ENCODE measurements at regions not wholly inside any gene's neighbourhood (a gene's known extent, or its start where the extent isn't known, plus 50 kb on each side); places are given as distances from the start of the nearest gene placed in this dataset.

GRCh38 chr15:93517176-93517575, 428.2 kb upstream of the RGMA start:
- 95% methylated on average over 3 of the region's 3 CpGs; no CpG with 5 or more reads in 1 of the 2 experiments for WGBS, 2 experiments (ENCODE audit: extremely low coverage in 1 of 2, insufficient coverage in 1 of 2, insufficient read length in 1 of 2, insufficient replicate concordance in 2 of 2, low coverage in 1 of 2, low lambda C conversion rate in 2 of 2, missing lambda C conversion rate in 1 of 2)
- ChIA-PET POLR2A (ENCODE audit: partially characterized antibody) (no interaction called here), CTCF (ENCODE audit: partially characterized antibody) (interaction anchor here (1.5 kb wide), 1 partner anchor 430 kb away, joined by 5 read pairs; no protein-coding TSS in a partner anchor)
- DNase-seq (ENCODE audit: low read depth in 1 of 2, low spot score in 2 of 2) (no peak), FAIRE-seq (no peak)
- Histone ChIP-seq H3K9ac (replicated peaks in 1 of 4; ENCODE audit: extremely low read depth in 1 of 4, low read depth in 3 of 4, low read length in 3 of 4) (no peak overlapping the region), H3K27ac (ENCODE audit: low read depth, low read length) (no peak overlapping the region), H3K4me1 (replicated peaks in 1 of 4; ENCODE audit: control insufficient read depth in 3 of 4, insufficient read depth in 4 of 4, low read length in 3 of 4) (no peaks in the 10 kb centered on the region), H2BK12ac (ENCODE audit: low read depth, low read length) (no peak overlapping the region), H2AK5ac (ENCODE audit: low read depth, low read length) (no peak overlapping the region), H2BK20ac (ENCODE audit: low read length) (no peak overlapping the region), H2AFZ (ENCODE audit: low read length) (no peak overlapping the region), H3K36me3 (ENCODE audit: control insufficient read depth in 2 of 4, insufficient read depth in 4 of 4, low read length in 3 of 4) (no peaks in the 10 kb centered on the region), H3K23me2 (ENCODE audit: low read depth, low read length) (no peaks in the 10 kb centered on the region), H2BK120ac (replicated peaks; ENCODE audit: low read depth, low read length) (no peak overlapping the region), H2BK15ac (ENCODE audit: low read length) (no peak overlapping the region), H4K8ac (ENCODE audit: extremely low read depth, insufficient read depth, low read length) (no peak overlapping the region), H3K56ac (replicated peaks; ENCODE audit: insufficient read length, low read depth, low read length) (no peak overlapping the region), H3K27me3 (replicated peaks in 1 of 4; ENCODE audit: control insufficient read depth in 3 of 4, extremely low read depth in 1 of 4, insufficient read depth in 3 of 4, low read length in 3 of 4) (no peaks in the 10 kb centered on the region), H3K9me3 (ENCODE audit: insufficient read depth in 2 of 2, low read depth in 1 of 2, low read length in 1 of 2) (no peaks in the 10 kb centered on the region), H4K5ac (ENCODE audit: insufficient read length, low read depth, low read length) (no peak overlapping the region), H3K4me3 (ENCODE audit: extremely low read depth in 1 of 4, insufficient read depth in 2 of 4, low read depth in 3 of 4, low read length in 4 of 4) (no peak overlapping the region), H3K4ac (replicated peaks; ENCODE audit: insufficient read length, low read depth, low read length) (no peak overlapping the region), H3K18ac (ENCODE audit: extremely low read depth, low read length) (no peak overlapping the region), H3K14ac (ENCODE audit: insufficient read length) (no peak overlapping the region), H3K4me2 (ENCODE audit: insufficient read depth in 1 of 2, low read depth in 2 of 2, low read length in 2 of 2) (no peak overlapping the region), H3K23ac (ENCODE audit: insufficient read length) (no peak overlapping the region), H3K79me1 (ENCODE audit: low read depth, low read length) (no peaks in the 10 kb centered on the region), H4K20me1 (replicated peaks in 1 of 2; ENCODE audit: control insufficient read depth in 1 of 2, insufficient read depth in 2 of 2, low read length in 2 of 2) (no peaks in the 10 kb centered on the region), H2BK5ac (ENCODE audit: low read depth, low read length) (no peak overlapping the region), H4K91ac (replicated peaks; ENCODE audit: insufficient read length, low read length) (no peak overlapping the region), H3K79me2 (ENCODE audit: control insufficient read depth in 1 of 2, insufficient read depth in 2 of 2, low read length in 2 of 2) (no peaks in the 10 kb centered on the region)
- TF ChIP-seq JUN (IDR thresholded peaks at IDR 0.05; ENCODE audit: low read depth, low read length) (no peak), SRF (IDR thresholded peaks at IDR 0.05; ENCODE audit: low read depth, low read length) (no peak), SIN3A (conservative IDR thresholded peaks at IDR 0.05 in 1 of 2, IDR thresholded peaks at IDR 0.05 in 1 of 2; ENCODE audit: low read depth in 1 of 2, low read length in 2 of 2) (no peak), EP300 (IDR thresholded peaks at IDR 0.05; ENCODE audit: borderline replicate concordance in 1 of 2, low read depth in 2 of 2, low read length in 2 of 2) (no peak), SP4 (IDR thresholded peaks at IDR 0.05; ENCODE audit: low read length) (no peak), KDM5A (IDR thresholded peaks at IDR 0.05; ENCODE audit: low read length) (no peak), YY1 (IDR thresholded peaks at IDR 0.05; ENCODE audit: low read depth, low read length) (no peak), SIRT6 (IDR thresholded peaks at IDR 0.05; ENCODE audit: low read length) (no peak), MAX (IDR thresholded peaks at IDR 0.05) (no peak), EGR1 (IDR thresholded peaks at IDR 0.05; ENCODE audit: borderline replicate concordance, low read depth, low read length) (no peak), HDAC6 (IDR thresholded peaks at IDR 0.05; ENCODE audit: low read depth, low read length) (no peak), POU5F1 (IDR thresholded peaks at IDR 0.05; ENCODE audit: low read depth, low read length) (no peak)
- TF ChIP-seq, protein P1, sequence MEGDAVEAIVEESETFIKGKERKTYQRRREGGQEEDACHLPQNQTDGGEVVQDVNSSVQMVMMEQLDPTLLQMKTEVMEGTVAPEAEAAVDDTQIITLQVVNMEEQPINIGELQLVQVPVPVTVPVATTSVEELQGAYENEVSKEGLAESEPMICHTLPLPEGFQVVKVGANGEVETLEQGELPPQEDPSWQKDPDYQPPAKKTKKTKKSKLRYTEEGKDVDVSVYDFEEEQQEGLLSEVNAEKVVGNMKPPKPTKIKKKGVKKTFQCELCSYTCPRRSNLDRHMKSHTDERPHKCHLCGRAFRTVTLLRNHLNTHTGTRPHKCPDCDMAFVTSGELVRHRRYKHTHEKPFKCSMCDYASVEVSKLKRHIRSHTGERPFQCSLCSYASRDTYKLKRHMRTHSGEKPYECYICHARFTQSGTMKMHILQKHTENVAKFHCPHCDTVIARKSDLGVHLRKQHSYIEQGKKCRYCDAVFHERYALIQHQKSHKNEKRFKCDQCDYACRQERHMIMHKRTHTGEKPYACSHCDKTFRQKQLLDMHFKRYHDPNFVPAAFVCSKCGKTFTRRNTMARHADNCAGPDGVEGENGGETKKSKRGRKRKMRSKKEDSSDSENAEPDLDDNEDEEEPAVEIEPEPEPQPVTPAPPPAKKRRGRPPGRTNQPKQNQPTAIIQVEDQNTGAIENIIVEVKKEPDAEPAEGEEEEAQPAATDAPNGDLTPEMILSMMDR (IDR thresholded peaks at IDR 0.05; ENCODE audit: control extremely low read depth in 1 of 3, insufficient read depth in 1 of 3, low read depth in 1 of 3, low read length in 3 of 3) = no peak

All from H1 (cell line).